Activated naive CD4-positive, alpha-beta T cell treated with anti-CD3 and anti-CD28 coated beads, Interleukin-2, amount 10 ng/mL, durations not matched to agents 7 days and 5 days (primary cell): ENCODE measurements at regions not wholly inside any gene's neighbourhood (a gene's known extent, or its start where the extent isn't known, plus 50 kb on each side); places are given as distances from the start of the nearest gene placed in this dataset.
"Not testable (repeated sequence)": the region's sequence is repeated elsewhere in the genome, so short reads cannot be mapped to it uniquely, and the experiment has no call there.

ENCODE experiments used
- CTCF ChIA-PET: fragments of 350-600 bp; sonication (Branson Sonifier 250); formaldehyde crosslinking; loops from one replicate; lab custom pipeline; 2021; ENCODE audit warnings: antibody characterized with exemption; lab: Charles Lee
- DNase-seq: peaks from one replicate; pipeline ENCODE4 v3.0.0-alpha.2; 2020
- H3K27ac Mint-ChIP-seq: one replicate; pipeline ENCODE4 v1.8.0; 2021; ENCODE audit warnings: mild to moderate bottlenecking, moderate library complexity, mixed read lengths
- H3K27me3 Mint-ChIP-seq: one replicate; pipeline ENCODE4 v1.8.0; 2021; ENCODE audit warnings: mild to moderate bottlenecking, mixed read lengths
- H3K36me3 Mint-ChIP-seq: one replicate; pipeline ENCODE4 v1.8.0; 2021; ENCODE audit warnings: mixed read lengths
- H3K4me1 Mint-ChIP-seq: one replicate; pipeline ENCODE4 v1.8.0; 2021; ENCODE audit warnings: mixed read lengths
- H3K4me3 Mint-ChIP-seq: one replicate; pipeline ENCODE4 v1.8.0; 2021; ENCODE audit warnings: mild to moderate bottlenecking, moderate library complexity, mixed read lengths
- H3K9me3 Mint-ChIP-seq: one replicate; pipeline ENCODE4 v1.8.0; 2021; ENCODE audit warnings: mixed read lengths

GRCh38 chr17:70493277-70493874 is 324.0 kb downstream of the KCNJ2 start:
- CTCF ChIA-PET = no interaction called here
- DNase-seq = no peak
- no peak overlapping the region for H3K27ac Mint-ChIP-seq
- H3K36me3 Mint-ChIP-seq = no peaks in the 10 kb centered on the region
- no peaks in the 10 kb centered on the region for H3K27me3 Mint-ChIP-seq
- no peak overlapping the region for H3K4me3 Mint-ChIP-seq
- H3K4me1 Mint-ChIP-seq = no peaks in the 10 kb centered on the region
- H3K9me3 Mint-ChIP-seq = no peaks in the 10 kb centered on the region

GRCh38 chr17:70498631-70499030 is 329.3 kb downstream of the KCNJ2 start:
- Mint-ChIP-seq H3K27ac (no peak overlapping the region), H3K4me1 (no peaks in the 10 kb centered on the region), H3K4me3 (no peak overlapping the region), H3K27me3 (no peaks in the 10 kb centered on the region), H3K9me3 (no peaks in the 10 kb centered on the region), H3K36me3 (no peaks in the 10 kb centered on the region)
- DNase-seq = no peak
- CTCF ChIA-PET = no interaction called here

GRCh38 chr17:70499067-70499786 is 329.9 kb downstream of the KCNJ2 start:
- CTCF ChIA-PET = no interaction called here
- Mint-ChIP-seq H3K27me3 (no peaks in the 10 kb centered on the region), H3K9me3 (no peaks in the 10 kb centered on the region), H3K27ac (no peak overlapping the region), H3K4me1 (no peaks in the 10 kb centered on the region), H3K36me3 (no peaks in the 10 kb centered on the region), H3K4me3 (no peak overlapping the region)
- no peak for DNase-seq

- H3K9me3 Mint-ChIP-seq = no peaks in the 10 kb centered on the region
- no peak for DNase-seq
- no peak overlapping the region for H3K4me3 Mint-ChIP-seq
- CTCF ChIA-PET = no interaction called here
- H3K27me3 Mint-ChIP-seq = no peaks in the 10 kb centered on the region
- H3K27ac Mint-ChIP-seq = no peak overlapping the region
- no peaks in the 10 kb centered on the region for H3K36me3 Mint-ChIP-seq
- H3K4me1 Mint-ChIP-seq = no peaks in the 10 kb centered on the region
Observed at GRCh38 chr17:70503449-70503848, 334.1 kb downstream of the KCNJ2 start.

- Mint-ChIP-seq H3K4me3 (no peak overlapping the region), H3K9me3 (no peaks in the 10 kb centered on the region), H3K4me1 (no peaks in the 10 kb centered on the region), H3K36me3 (no peaks in the 10 kb centered on the region), H3K27me3 (no peaks in the 10 kb centered on the region), H3K27ac (no peak overlapping the region)
- CTCF ChIA-PET = no interaction called here
- DNase-seq = no peak
Observed at GRCh38 chr17:70510288-70510687, 341.0 kb downstream of the KCNJ2 start.

- H3K4me3 Mint-ChIP-seq = no peak overlapping the region
- CTCF ChIA-PET = no interaction called here
- no peak overlapping the region for H3K27ac Mint-ChIP-seq
- no peak for DNase-seq
- no peaks in the 10 kb centered on the region for H3K9me3 Mint-ChIP-seq
- no peaks in the 10 kb centered on the region for H3K4me1 Mint-ChIP-seq
- H3K36me3 Mint-ChIP-seq = no peaks in the 10 kb centered on the region
- no peaks in the 10 kb centered on the region for H3K27me3 Mint-ChIP-seq
Observed at GRCh38 chr17:70517816-70518215, 348.5 kb downstream of the KCNJ2 start.

- Mint-ChIP-seq H3K4me3 (no peak overlapping the region), H3K36me3 (no peaks in the 10 kb centered on the region), H3K27ac (no peak overlapping the region), H3K4me1 (no peaks in the 10 kb centered on the region), H3K27me3 (no peaks in the 10 kb centered on the region), H3K9me3 (no peaks in the 10 kb centered on the region)
- CTCF ChIA-PET = no interaction called here
- DNase-seq = no peak
Observed at GRCh38 chr17:70519300-70519699, 350.0 kb downstream of the KCNJ2 start.

- CTCF ChIA-PET = no interaction called here
- H3K4me3 Mint-ChIP-seq = no peak overlapping the region
- no peak for DNase-seq
- no peaks in the 10 kb centered on the region for H3K4me1 Mint-ChIP-seq
- H3K27me3 Mint-ChIP-seq = no peaks in the 10 kb centered on the region
- H3K36me3 Mint-ChIP-seq = no peaks in the 10 kb centered on the region
- no peak overlapping the region for H3K27ac Mint-ChIP-seq
- H3K9me3 Mint-ChIP-seq = no peaks in the 10 kb centered on the region
Observed at GRCh38 chr17:70520447-70520846, 351.1 kb downstream of the KCNJ2 start.

- Mint-ChIP-seq H3K4me3 (no peak overlapping the region), H3K27me3 (no peaks in the 10 kb centered on the region), H3K4me1 (no peaks in the 10 kb centered on the region), H3K9me3 (no peaks in the 10 kb centered on the region), H3K36me3 (no peaks in the 10 kb centered on the region), H3K27ac (no peak overlapping the region)
- CTCF ChIA-PET = no interaction called here
- DNase-seq = no peak
Observed at GRCh38 chr17:70520956-70521355, 351.6 kb downstream of the KCNJ2 start.

GRCh38 chr17:70521821-70522256 is 352.5 kb downstream of the KCNJ2 start:
- Mint-ChIP-seq H3K27ac (no peak overlapping the region), H3K9me3 (no peaks in the 10 kb centered on the region), H3K27me3 (no peaks in the 10 kb centered on the region), H3K4me1 (no peaks in the 10 kb centered on the region), H3K4me3 (no peak overlapping the region), H3K36me3 (no peaks in the 10 kb centered on the region)
- DNase-seq = no peak
- CTCF ChIA-PET = no interaction called here

GRCh38 chr17:70523426-70523825 is 354.1 kb downstream of the KCNJ2 start:
- no peaks in the 10 kb centered on the region for H3K9me3 Mint-ChIP-seq
- no peak overlapping the region for H3K27ac Mint-ChIP-seq
- H3K4me3 Mint-ChIP-seq = no peak overlapping the region
- no peaks in the 10 kb centered on the region for H3K27me3 Mint-ChIP-seq
- H3K36me3 Mint-ChIP-seq = no peaks in the 10 kb centered on the region
- DNase-seq = no peak
- CTCF ChIA-PET = no interaction called here
- H3K4me1 Mint-ChIP-seq = no peaks in the 10 kb centered on the region

GRCh38 chr17:70525035-70525434 is 355.7 kb downstream of the KCNJ2 start:
- H3K4me3 Mint-ChIP-seq, H3K27ac Mint-ChIP-seq, CTCF ChIA-PET, H3K27me3 Mint-ChIP-seq, H3K36me3 Mint-ChIP-seq, H3K9me3 Mint-ChIP-seq, H3K4me1 Mint-ChIP-seq, DNase-seq: not testable (repeated sequence)

GRCh38 chr17:70525961-70526360 is 356.6 kb downstream of the KCNJ2 start:
- Mint-ChIP-seq H3K4me1 (no peaks in the 10 kb centered on the region), H3K27ac (no peak overlapping the region), H3K36me3 (no peaks in the 10 kb centered on the region), H3K9me3 (no peaks in the 10 kb centered on the region), H3K4me3 (no peak overlapping the region), H3K27me3 (no peaks in the 10 kb centered on the region)
- DNase-seq = no peak
- CTCF ChIA-PET = no interaction called here

- Mint-ChIP-seq H3K4me3 (no peak overlapping the region), H3K36me3 (no peaks in the 10 kb centered on the region), H3K9me3 (no peaks in the 10 kb centered on the region), H3K4me1 (no peaks in the 10 kb centered on the region), H3K27ac (no peak overlapping the region), H3K27me3 (no peaks in the 10 kb centered on the region)
- no peak for DNase-seq
- CTCF ChIA-PET = no interaction called here
Observed at GRCh38 chr17:70527364-70527888, 358.1 kb downstream of the KCNJ2 start.

- Mint-ChIP-seq H3K27ac (no peak overlapping the region), H3K9me3 (no peaks in the 10 kb centered on the region), H3K27me3 (no peaks in the 10 kb centered on the region), H3K36me3 (no peaks in the 10 kb centered on the region), H3K4me1 (no peaks in the 10 kb centered on the region), H3K4me3 (no peak overlapping the region)
- DNase-seq = no peak
- CTCF ChIA-PET = no interaction called here
Observed at GRCh38 chr17:70533427-70533826, 364.1 kb downstream of the KCNJ2 start.
